Small intestine (tissue), 7 donors: ENCODE measurements at regions not wholly inside any gene's neighbourhood (a gene's known extent, or its start where the extent isn't known, plus 50 kb on each side); places are given as distances from the start of the nearest gene placed in this dataset.
A peak's percentile ranks its signal among the peaks of the same experiment; 100 is the strongest.

ENCODE experiments used
- DNase-seq, 2 donors: peaks; one replicate each; pipeline versions ENCODE4 v3.0.0 to v3.0.0-alpha.2; 2013
- FAIRE-seq: peaks from 2 replicates; lab custom pipeline; 2012; peaks lifted over from hg19 to GRCh38; lab: Jason Lieb, UNC
- H3K27ac ChIP-seq, 3 donors: one replicate each; pipeline ENCODE4 v1.5.1; 2013; ENCODE audit warnings: low read length in 2 of 3, mild to moderate bottlenecking in 2 of 3, control low read depth in 1 of 3, inconsistent platforms in 1 of 3, low read depth in 1 of 3, moderate library complexity in 1 of 3
- H3K27me3 ChIP-seq, 3 donors: one replicate each; pipeline ENCODE4 v1.6.1; 2013; ENCODE audit warnings: low read length in 3 of 3, inconsistent platforms in 1 of 3; ENCODE audit not compliant: control insufficient read depth in 3 of 3, insufficient read depth in 3 of 3
- H3K36me3 ChIP-seq, 3 donors: one replicate each; pipeline ENCODE4 v1.6.1; 2013; ENCODE audit warnings: low read length in 3 of 3, inconsistent platforms in 1 of 3, low read depth in 1 of 3, mild to moderate bottlenecking in 1 of 3, moderate library complexity in 1 of 3; ENCODE audit not compliant: control insufficient read depth in 3 of 3, insufficient read depth in 2 of 3
- H3K4me1 ChIP-seq, 3 donors: one replicate each; pipeline ENCODE4 v1.6.1; 2013; ENCODE audit warnings: low read length in 2 of 3, inconsistent platforms in 1 of 3, low read depth in 1 of 3, mild to moderate bottlenecking in 1 of 3, moderate library complexity in 1 of 3; ENCODE audit not compliant: control insufficient read depth in 3 of 3, insufficient read depth in 2 of 3
- H3K4me3 ChIP-seq, 3 donors: one replicate each; pipeline ENCODE4 v1.5.1; 2013; ENCODE audit warnings: low read length in 3 of 3, control low read depth in 1 of 3, inconsistent platforms in 1 of 3, low read depth in 1 of 3, mild to moderate bottlenecking in 1 of 3, moderate library complexity in 1 of 3
- H3K9me3 ChIP-seq, 2 donors: one replicate each; pipeline ENCODE4 v1.6.1; 2013; ENCODE audit warnings: low read depth in 1 of 2, low read length in 1 of 2; ENCODE audit not compliant: control insufficient read depth in 2 of 2, insufficient read depth in 1 of 2
- WGBS, 3 donors: extraction: QIAGEN DNeasy Blood & Tissue Kit; methylation state at CpG; one replicate each; pipeline ENCODE4 v1.1.7; 2013; 5-methylcytosine and 5-hydroxymethylcytosine counted together
- donor health status: healthy with polysubstance abuse.
- donor health status: control.
- donor health status: control.
- donor health status: Bipolar disorder and iron deficiency.
- donor health status: healthy.

DNA sequence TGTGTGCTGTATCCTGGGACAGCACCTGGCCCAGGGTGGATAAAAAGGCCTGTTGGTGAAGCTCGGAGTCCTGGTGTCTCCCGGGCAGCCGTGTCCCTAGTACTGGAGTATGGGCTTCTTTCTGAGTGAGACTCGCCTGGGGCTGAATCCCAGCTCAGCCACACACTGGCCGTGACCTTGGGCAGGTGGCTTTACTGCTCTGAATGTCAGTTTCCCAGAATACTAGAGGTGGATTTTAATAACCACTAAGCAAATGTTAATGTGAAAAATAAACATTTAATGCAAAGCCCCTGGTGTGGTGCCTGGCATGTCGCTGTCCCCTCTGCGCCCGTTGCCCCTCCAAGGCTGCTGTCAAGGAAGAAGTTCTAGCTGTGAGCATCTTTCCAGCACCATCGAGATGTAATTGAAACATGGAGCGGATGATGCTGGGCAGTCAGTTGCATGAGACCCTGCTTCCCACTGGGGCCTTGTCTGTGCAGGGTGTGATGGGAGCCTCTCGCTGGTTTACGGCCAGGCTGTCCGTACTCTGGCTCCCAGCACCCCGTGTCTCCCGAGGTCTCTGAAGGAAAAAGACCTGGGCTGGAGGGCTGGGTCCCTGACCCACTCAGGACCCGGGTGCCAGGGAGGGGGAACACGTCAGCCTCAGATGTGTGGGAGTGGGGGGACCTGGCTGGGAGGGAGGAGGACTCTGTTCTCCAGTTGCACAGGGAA, 527.8 kb downstream of the MATN1 start:
- H3K27me3 ChIP-seq: no peaks in the 10 kb centered on the region
- no peak overlapping the region for H3K4me3 ChIP-seq
- H3K27ac ChIP-seq: no peak overlapping the region
- H3K4me1 ChIP-seq: no peaks in the 10 kb centered on the region
- DNase-seq (no peak), FAIRE-seq (no peak)
- no peaks in the 10 kb centered on the region for H3K36me3 ChIP-seq
- WGBS, 3 donors: 69 to 86% (median 76%) methylated on average over 17 of the region's 17 CpGs
- H3K9me3 ChIP-seq: no peaks in the 10 kb centered on the region

DNA sequence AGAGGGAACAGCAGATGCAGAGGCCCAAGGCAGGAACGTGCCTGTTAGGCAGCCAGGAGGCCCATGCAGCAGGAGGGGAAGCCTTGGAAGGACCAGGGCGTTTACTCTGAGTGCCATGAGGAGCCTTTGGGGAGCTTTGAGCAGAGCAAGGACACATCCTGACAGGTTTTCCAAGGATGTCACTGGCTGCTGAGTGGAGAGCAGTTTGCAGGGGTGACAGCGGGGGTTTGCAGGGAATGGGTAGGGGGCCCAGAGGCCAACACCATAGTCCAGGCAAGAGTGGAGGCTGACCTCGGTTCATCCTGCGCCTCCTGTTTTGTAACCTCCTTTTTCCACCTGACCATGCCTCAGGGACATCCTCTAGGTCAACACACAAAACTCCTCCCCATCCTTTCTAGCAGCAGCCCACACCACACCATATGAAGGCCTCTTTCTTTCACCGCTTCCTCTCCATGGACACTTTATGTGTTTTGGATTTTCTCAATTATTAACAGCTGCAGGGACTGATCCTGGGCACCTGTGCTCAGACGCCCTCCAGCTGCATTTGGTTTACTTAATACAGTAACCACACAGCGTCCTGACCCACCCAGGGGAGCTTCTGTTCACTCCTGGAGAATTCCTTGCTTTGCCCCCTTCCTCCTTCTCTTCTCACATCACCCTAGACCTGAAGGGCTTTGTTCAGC, 528.5 kb downstream of the MATN1 start:
- no peak for DNase-seq
- Histone ChIP-seq H3K4me3 (no peak overlapping the region), H3K9me3 (no peaks in the 10 kb centered on the region), H3K27ac (no peak overlapping the region), H3K4me1 (no peaks in the 10 kb centered on the region), H3K27me3 (no peaks in the 10 kb centered on the region), H3K36me3 (no peaks in the 10 kb centered on the region)
- no peak for FAIRE-seq
- 73 to 75% (median 75%) methylated on average over 8 of the region's 8 CpGs for WGBS, 3 donors

DNA sequence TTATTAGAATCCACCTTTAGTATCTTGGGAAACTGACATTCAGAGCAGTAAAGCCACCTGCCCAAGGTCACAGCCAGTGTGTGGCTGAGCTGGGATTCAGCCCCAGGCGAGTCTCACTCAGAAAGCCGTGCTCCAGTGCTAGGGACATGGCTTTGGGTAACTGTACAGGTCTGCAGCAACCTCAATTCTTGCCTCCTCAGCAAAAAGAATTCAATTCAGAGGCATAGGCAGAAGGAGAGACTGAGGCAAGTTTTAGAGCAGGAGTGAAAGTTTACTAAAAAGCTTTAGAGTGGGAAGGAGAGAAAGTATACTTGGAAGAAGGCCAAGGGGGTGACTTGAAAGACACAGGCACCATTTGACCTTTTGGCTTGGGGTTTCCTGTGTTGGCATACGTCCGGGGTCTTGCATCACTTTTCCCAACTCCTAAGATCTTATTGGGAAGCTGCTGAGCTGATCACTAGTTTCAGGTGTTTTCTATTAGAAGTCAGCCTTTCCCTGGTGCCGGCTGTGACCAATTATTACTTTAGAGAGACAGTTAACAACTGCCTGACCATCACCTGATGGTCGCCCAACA, 529.3 kb downstream of the MATN1 start:
- 33 to 70% (median 42%) methylated on average over 6 of the region's 6 CpGs for WGBS, 3 donors
- Histone ChIP-seq H3K4me1 (no peaks in the 10 kb centered on the region), H3K36me3 (no peaks in the 10 kb centered on the region), H3K27me3 (no peaks in the 10 kb centered on the region), H3K27ac (no peak overlapping the region), H3K4me3 (no peak overlapping the region), H3K9me3 (no peaks in the 10 kb centered on the region)
- FAIRE-seq: no peak
- no peak for DNase-seq

DNA sequence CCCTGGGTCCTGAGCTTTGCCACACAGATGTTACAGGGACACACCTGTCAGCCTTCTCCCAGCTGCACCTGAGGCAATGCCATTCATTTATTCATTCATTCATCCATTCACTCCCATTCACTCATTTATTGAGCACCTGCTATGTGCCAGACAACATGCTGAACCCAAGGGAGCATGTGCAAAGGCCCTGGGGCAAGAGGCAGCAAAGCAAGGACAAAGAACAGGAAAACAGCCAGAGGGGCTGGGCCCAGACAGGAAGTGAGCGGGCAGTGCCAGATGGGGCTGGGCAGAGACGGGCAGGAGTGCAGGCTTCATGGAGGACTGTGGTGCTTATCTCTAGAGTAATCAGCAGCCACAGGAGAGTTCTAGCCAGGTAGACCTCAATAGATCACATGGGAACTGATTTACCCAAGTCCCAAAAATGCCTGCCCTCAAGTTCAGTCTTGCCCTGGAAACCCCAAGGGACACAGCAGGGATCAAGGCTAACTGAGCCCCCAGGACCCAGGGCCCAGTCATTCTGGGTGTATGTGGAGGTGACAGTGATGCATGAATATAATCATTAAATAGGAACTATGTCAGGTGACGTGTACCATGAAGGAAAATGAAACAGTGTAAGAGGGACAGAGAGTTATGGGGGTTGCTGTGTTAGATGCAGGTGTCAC, 530.3 kb downstream of the MATN1 start:
- WGBS, 3 donors: 41 to 71% (median 54%) methylated on average over 3 of the region's 3 CpGs
- Histone ChIP-seq H3K4me3 (no peak overlapping the region), H3K9me3 (no peaks in the 10 kb centered on the region), H3K27me3 (no peaks in the 10 kb centered on the region), H3K27ac (no peak overlapping the region), H3K4me1 (no peaks in the 10 kb centered on the region), H3K36me3 (no peaks in the 10 kb centered on the region)
- FAIRE-seq (no peak), DNase-seq (no peak)

DNA sequence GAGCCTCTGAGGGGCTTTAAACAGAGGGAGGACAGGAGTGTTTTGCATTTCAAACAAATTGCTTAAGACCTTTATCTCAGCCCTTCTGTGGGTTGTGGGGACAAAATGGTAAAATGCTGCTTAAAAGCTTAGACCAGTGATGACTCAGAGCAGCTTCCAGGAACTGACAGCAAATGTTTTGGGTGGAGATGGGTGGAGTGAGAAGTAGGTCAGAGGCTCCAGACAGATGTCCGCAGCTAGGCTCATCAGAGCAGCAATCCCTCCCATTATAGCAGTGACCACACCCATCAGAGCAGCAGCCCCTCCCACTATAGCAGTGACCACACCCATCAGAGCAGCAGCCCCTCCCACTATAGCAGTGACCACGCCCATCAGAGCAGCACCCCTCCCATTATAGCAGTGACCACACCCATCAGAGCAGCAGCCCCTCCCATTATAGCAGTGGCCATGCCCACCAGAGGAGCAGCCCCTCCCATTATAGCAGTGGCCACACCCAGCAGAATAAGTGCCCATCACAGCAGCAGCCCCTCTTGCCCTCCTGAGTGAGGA, 532.2 kb downstream of the MATN1 start:
- no peak for FAIRE-seq

DNA sequence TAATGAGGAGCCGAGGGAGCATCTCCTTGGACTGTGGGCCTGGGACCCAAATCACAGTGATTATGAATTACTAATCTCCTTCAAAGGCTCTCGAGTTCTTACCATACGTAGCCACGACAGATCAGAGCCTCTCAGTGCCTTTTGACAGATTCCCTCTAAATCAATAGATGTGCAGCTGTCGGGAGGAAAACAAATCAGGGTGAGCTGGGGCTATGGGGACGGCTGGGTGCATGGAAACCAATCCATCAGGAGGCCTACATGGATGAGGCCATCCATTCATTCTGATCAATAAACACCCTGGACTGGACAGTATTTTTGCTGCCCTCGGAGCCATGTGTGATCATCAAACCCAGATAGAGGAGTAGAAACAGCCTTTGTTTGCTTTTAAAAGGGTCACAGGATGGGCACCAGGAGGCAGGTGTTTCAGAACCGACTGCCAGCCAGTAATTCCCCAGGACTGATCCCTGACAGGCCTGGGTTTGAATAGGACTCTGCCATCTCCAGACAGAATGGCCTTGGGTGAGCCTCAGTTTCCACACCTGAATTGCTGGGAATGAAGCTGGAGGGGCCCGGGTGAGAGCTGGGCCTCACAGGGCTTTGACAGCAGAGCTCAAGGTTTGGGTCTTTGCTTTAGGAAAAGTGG, 532.8 kb downstream of the MATN1 start:
- FAIRE-seq: no peak
- Histone ChIP-seq H3K4me3 (no peak overlapping the region), H3K9me3 (no peaks in the 10 kb centered on the region), H3K4me1 (no peaks in the 10 kb centered on the region), H3K27me3 (no peaks in the 10 kb centered on the region), H3K27ac (peak overlapping the region in 1 of 3 donors; percentile 63), H3K36me3 (no peaks in the 10 kb centered on the region)
- 57 to 72% (median 64%) methylated on average over 9 of the region's 9 CpGs for WGBS, 3 donors
- DNase-seq: no peak

More for the DNA sequence above, 532.2 kb downstream of the MATN1 start:
- H3K27me3 ChIP-seq: no peaks in the 10 kb centered on the region
- peak in 1 of 2 donors; percentile 3 for DNase-seq
- peak overlapping the region in 1 of 3 donors; percentile 63 for H3K27ac ChIP-seq
- H3K9me3 ChIP-seq: no peaks in the 10 kb centered on the region
- no peaks in the 10 kb centered on the region for H3K4me1 ChIP-seq
- WGBS, 3 donors: 51 to 61% (median 51%) methylated on average over 2 of the region's 2 CpGs
- H3K36me3 ChIP-seq: no peaks in the 10 kb centered on the region
- no peak overlapping the region for H3K4me3 ChIP-seq

DNA sequence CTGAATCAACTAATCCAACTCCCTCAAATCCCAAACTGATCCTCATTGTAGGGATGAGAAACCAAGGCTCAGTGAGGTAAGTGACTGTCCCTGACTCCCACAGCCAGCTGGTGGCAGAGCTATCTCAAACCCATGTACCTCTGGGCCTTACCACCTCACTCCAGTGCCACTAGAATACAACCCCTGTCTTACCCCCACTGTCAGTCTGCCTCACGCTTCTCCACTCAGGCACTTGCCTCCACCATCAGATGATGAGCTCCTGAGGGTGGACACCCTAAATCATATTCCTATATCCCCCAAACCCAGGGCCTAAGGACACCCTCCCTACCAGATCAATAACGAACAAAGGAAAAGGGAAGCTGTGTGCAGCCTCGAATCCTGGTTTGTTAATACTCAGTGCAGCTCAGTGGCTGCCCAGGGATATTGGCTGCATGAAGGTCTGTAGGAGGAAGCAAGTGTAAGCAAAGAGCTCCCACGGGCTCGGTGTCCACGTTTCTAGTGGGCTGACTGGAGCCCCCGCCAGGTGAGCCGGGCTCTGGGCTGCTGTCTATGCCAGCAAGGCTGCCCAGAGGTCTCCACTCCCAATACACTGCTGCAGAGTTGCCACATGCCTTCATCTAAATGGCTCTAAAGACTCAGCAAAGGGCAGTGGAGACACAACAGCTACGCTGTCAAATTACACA, 533.4 kb downstream of the MATN1 start:
- Histone ChIP-seq H3K4me1 (no peaks in the 10 kb centered on the region), H3K4me3 (no peak overlapping the region), H3K9me3 (no peaks in the 10 kb centered on the region), H3K27me3 (no peaks in the 10 kb centered on the region), H3K36me3 (no peaks in the 10 kb centered on the region), H3K27ac (peak overlapping the region in 1 of 3 donors; percentile 63)
- DNase-seq (no peak), FAIRE-seq (no peak)
- WGBS, 3 donors: 72 to 80% (median 75%) methylated on average over 9 of the region's 9 CpGs
